Neural progenitor cell (in vitro differentiated cells): ENCODE measurements at regions not wholly inside any gene's neighbourhood (a gene's known extent, or its start where the extent isn't known, plus 50 kb on each side); places are given as distances from the start of the nearest gene placed in this dataset.

Source experiments
- DNase-seq: peaks from one replicate; pipeline ENCODE4 v3.0.0-alpha.2; 2016; ENCODE audit warnings: low spot score
- H2AFZ ChIP-seq: fragments of 200-600 bp; sonication (generic); replicated peaks from 2 replicates; pipeline ENCODE4 v1.6.1; 2016; ENCODE audit warnings: antibody characterized with exemption
- H3F3A ChIP-seq: fragments of 200-600 bp; sonication (generic); 2 replicates; pipeline ENCODE4 v1.6.1; 2016; ENCODE audit warnings: antibody characterized with exemption, low read depth
- H3K27ac ChIP-seq: fragments of 200-600 bp; sonication (generic); 2 replicates; pipeline ENCODE4 v1.5.1; 2016; ENCODE audit warnings: mild to moderate bottlenecking
- H3K27me3 ChIP-seq: fragments of 200-600 bp; sonication (generic); 2 replicates; pipeline ENCODE4 v1.6.1; 2016; ENCODE audit warnings: mild to moderate bottlenecking, moderate library complexity
- H3K36me3 ChIP-seq: fragments of 200-600 bp; sonication (generic); 2 replicates; pipeline ENCODE4 v1.5.1; 2016
- H3K4me1 ChIP-seq: fragments of 200-600 bp; sonication (generic); 2 replicates; pipeline ENCODE4 v1.6.1; 2016; ENCODE audit warnings: mixed run types
- H3K4me2 ChIP-seq: fragments of 200-600 bp; sonication (generic); 2 replicates; pipeline ENCODE4 v1.6.1; 2016
- H3K4me3 ChIP-seq: fragments of 200-600 bp; sonication (generic); 2 replicates; pipeline ENCODE4 v1.5.1; 2016
- H3K79me2 ChIP-seq: fragments of 200-600 bp; sonication (generic); 2 replicates; pipeline ENCODE4 v1.6.1; 2016; ENCODE audit warnings: low read depth
- H3K9ac ChIP-seq: fragments of 200-600 bp; sonication (generic); 2 replicates; pipeline ENCODE4 v1.6.1; 2016
- H3K9me3 ChIP-seq: fragments of 200-600 bp; sonication (generic); 2 replicates; pipeline ENCODE4 v1.5.1; 2016; ENCODE audit warnings: low read depth
- H4K20me1 ChIP-seq: fragments of 200-600 bp; sonication (generic); 2 replicates; pipeline ENCODE4 v1.6.1; 2016; ENCODE audit warnings: low read depth
- H3K27ac Mint-ChIP-seq: 3 replicates; pipeline ENCODE4 v1.8.0; 2021; ENCODE audit warnings: mixed read lengths
- H3K27me3 Mint-ChIP-seq: 2 replicates; pipeline ENCODE4 v1.8.0; 2022; ENCODE audit warnings: low read depth, mild to moderate bottlenecking, inconsistent platforms, moderate library complexity, mixed read lengths; ENCODE audit not compliant: insufficient read depth
- H3K36me3 Mint-ChIP-seq: 3 replicates; pipeline ENCODE4 v1.8.0; 2021; ENCODE audit warnings: mixed read lengths
- H3K4me1 Mint-ChIP-seq: 3 replicates; pipeline ENCODE4 v1.8.0; 2021; ENCODE audit warnings: mixed read lengths
- H3K4me3 Mint-ChIP-seq: 3 replicates; pipeline ENCODE4 v1.8.0; 2021; ENCODE audit warnings: mild to moderate bottlenecking, moderate library complexity, mixed read lengths
- H3K9me3 Mint-ChIP-seq: 3 replicates; pipeline ENCODE4 v1.8.0; 2020; ENCODE audit warnings: mixed read lengths
- EZH2 ChIP-seq: fragments of 200-600 bp; sonication (generic); IDR thresholded peaks from 2 replicates; pipeline ENCODE4 v1.6.1; 2017; ENCODE audit warnings: antibody characterized with exemption, mild to moderate bottlenecking, moderate library complexity
- EZH2phosphoT487 ChIP-seq: fragments of 200-600 bp; sonication (generic); IDR thresholded peaks from 2 replicates; pipeline ENCODE4 v1.6.1; 2017; ENCODE audit warnings: antibody characterized with exemption
- TF ChIP-seq, protein P1 (sequence below): fragments of 200-600 bp; sonication (generic); IDR thresholded peaks from 2 replicates; pipeline ENCODE4 v1.5.1; 2017; ENCODE audit warnings: antibody characterized with exemption, mild to moderate bottlenecking

DNA sequence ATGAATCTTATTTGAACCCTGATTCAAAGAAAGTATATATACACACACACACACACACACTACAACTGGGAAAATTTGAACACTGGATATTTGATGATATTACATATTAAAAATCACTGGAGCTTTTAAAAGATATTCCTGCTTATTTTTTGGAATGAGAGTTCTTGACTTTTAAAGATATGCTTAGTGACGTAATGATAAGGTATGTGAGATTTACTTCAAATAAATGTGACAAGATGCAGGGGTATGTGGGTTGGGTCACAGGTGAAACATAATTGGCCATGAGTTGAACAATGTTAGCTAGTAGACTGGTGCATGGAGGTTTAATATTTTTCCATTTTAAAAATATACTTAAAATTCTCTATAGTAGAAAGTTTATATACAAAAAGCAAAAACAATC lies 258.6 kb downstream of the CBLN4 start:
- no peak for TF ChIP-seq EZH2
- no peak for TF ChIP-seq EZH2phosphoT487
- TF ChIP-seq, protein P1, sequence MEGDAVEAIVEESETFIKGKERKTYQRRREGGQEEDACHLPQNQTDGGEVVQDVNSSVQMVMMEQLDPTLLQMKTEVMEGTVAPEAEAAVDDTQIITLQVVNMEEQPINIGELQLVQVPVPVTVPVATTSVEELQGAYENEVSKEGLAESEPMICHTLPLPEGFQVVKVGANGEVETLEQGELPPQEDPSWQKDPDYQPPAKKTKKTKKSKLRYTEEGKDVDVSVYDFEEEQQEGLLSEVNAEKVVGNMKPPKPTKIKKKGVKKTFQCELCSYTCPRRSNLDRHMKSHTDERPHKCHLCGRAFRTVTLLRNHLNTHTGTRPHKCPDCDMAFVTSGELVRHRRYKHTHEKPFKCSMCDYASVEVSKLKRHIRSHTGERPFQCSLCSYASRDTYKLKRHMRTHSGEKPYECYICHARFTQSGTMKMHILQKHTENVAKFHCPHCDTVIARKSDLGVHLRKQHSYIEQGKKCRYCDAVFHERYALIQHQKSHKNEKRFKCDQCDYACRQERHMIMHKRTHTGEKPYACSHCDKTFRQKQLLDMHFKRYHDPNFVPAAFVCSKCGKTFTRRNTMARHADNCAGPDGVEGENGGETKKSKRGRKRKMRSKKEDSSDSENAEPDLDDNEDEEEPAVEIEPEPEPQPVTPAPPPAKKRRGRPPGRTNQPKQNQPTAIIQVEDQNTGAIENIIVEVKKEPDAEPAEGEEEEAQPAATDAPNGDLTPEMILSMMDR: no peak
- Histone ChIP-seq H3K79me2 (no peaks in the 10 kb centered on the region), H3K9me3 (no peaks in the 10 kb centered on the region), H3K4me2 (no peak overlapping the region), H3K27ac (no peak overlapping the region), H3K4me1 (no peaks in the 10 kb centered on the region), H3K9ac (no peak overlapping the region), H3F3A (no peaks in the 10 kb centered on the region), H3K36me3 (no peaks in the 10 kb centered on the region), H3K27me3 (no peaks in the 10 kb centered on the region), H4K20me1 (no peaks in the 10 kb centered on the region), H2AFZ (no peak overlapping the region), H3K4me3 (no peak overlapping the region)
- Mint-ChIP-seq H3K27me3 (peaks cover 6% of the 10 kb centered on the region), H3K27ac (no peak overlapping the region), H3K4me3 (no peak overlapping the region), H3K9me3 (no peaks in the 10 kb centered on the region), H3K36me3 (no peaks in the 10 kb centered on the region), H3K4me1 (peaks cover 11% of the 10 kb centered on the region)
- DNase-seq: no peak

DNA sequence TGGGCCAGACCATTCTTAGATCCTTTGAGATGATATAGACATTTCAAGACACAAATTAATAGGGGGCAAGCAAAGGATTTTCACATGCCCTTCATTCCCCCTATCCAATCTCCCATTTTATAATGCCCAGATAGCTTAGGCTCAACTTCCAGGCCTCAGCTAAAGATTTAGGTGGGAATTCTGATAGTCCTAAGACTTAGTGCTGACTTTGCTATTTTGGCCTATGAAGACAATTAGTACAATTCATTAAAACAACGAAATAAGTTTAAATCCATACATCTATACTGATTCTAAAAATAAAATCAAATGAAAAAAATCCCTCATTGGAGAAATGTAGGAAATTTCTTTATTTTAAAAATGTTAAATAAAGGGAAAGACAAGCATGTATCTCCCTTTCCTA lies 259.5 kb downstream of the CBLN4 start:
- H3K27me3 Mint-ChIP-seq: peaks cover 6% of the 10 kb centered on the region
- H3K27ac Mint-ChIP-seq: no peak overlapping the region
- Histone ChIP-seq H3K4me2 (no peak overlapping the region), H3K36me3 (no peaks in the 10 kb centered on the region), H3K27ac (no peak overlapping the region), H4K20me1 (no peaks in the 10 kb centered on the region), H2AFZ (no peak overlapping the region), H3K4me3 (no peak overlapping the region), H3K9me3 (no peaks in the 10 kb centered on the region), H3K79me2 (no peaks in the 10 kb centered on the region), H3F3A (no peaks in the 10 kb centered on the region), H3K27me3 (no peaks in the 10 kb centered on the region), H3K4me1 (no peaks in the 10 kb centered on the region), H3K9ac (no peak overlapping the region)
- H3K9me3 Mint-ChIP-seq: no peaks in the 10 kb centered on the region
- peaks cover 11% of the 10 kb centered on the region for H3K4me1 Mint-ChIP-seq
- TF ChIP-seq EZH2 (no peak), EZH2phosphoT487 (no peak)
- TF ChIP-seq, protein P1: no peak
- no peak for DNase-seq
- H3K4me3 Mint-ChIP-seq: no peak overlapping the region
- H3K36me3 Mint-ChIP-seq: no peaks in the 10 kb centered on the region

DNA sequence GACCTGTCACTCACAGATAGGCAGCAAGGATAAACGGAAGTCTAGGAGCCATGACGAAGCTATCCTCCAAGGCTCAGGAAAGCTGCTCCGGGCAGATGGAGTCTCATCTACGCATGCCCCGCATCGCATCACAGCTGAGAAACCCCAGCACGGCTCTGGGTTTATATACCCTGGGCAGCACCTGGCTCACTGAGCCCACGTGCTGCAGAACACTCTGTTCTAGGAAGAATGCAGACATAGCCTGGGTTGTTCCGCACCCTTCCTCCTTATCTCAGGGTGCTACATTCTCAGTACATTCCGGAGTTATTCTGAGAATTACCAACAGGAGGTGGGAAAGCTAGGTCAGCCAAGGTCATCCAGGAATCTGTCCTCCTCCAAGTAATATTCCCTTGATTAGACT lies 260.4 kb downstream of the CBLN4 start:
- no peak overlapping the region for H3K27ac ChIP-seq
- no peak overlapping the region for H3K4me3 ChIP-seq
- Mint-ChIP-seq H3K27ac (peak overlapping the region; percentile 23), H3K27me3 (peaks cover 6% of the 10 kb centered on the region), H3K9me3 (no peaks in the 10 kb centered on the region), H3K36me3 (no peaks in the 10 kb centered on the region), H3K4me3 (no peak overlapping the region), H3K4me1 (peaks cover 11% of the 10 kb centered on the region)
- H3K27me3 ChIP-seq: no peaks in the 10 kb centered on the region
- H3F3A ChIP-seq: no peaks in the 10 kb centered on the region
- no peaks in the 10 kb centered on the region for H4K20me1 ChIP-seq
- H3K79me2 ChIP-seq: no peaks in the 10 kb centered on the region
- no peak overlapping the region for H3K4me2 ChIP-seq
- no peaks in the 10 kb centered on the region for H3K4me1 ChIP-seq
- no peaks in the 10 kb centered on the region for H3K36me3 ChIP-seq
- TF ChIP-seq EZH2phosphoT487: no peak
- no peak for TF ChIP-seq EZH2
- TF ChIP-seq, protein P1: no peak
- no peak overlapping the region for H2AFZ ChIP-seq
- H3K9me3 ChIP-seq: no peaks in the 10 kb centered on the region
- DNase-seq: no peak
- no peak overlapping the region for H3K9ac ChIP-seq

DNA sequence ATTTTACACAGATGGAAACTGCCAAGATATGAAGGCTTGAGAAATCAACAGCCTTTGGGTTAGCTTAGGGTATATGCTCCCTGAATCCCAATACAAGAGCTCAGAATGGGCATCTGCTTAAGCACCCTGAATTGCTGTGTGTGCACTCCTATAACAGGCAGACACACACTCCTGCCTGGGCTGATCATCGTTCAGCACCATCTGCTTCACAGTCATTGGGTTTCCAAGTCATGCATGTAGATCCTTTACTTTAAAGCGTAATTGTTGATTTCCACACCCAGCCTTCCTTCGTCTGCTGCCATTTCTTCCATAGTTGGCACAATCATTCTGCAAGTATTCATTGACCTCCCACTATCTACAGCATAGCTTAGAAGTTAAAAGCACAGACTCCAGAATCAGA lies 263.5 kb downstream of the CBLN4 start:
- Mint-ChIP-seq H3K36me3 (no peaks in the 10 kb centered on the region), H3K27ac (no peak overlapping the region), H3K9me3 (no peaks in the 10 kb centered on the region), H3K4me1 (no peaks in the 10 kb centered on the region), H3K27me3 (no peaks in the 10 kb centered on the region), H3K4me3 (no peak overlapping the region)
- Histone ChIP-seq H3K4me2 (no peak overlapping the region), H3F3A (no peaks in the 10 kb centered on the region), H3K9ac (no peak overlapping the region), H3K27ac (no peak overlapping the region), H3K9me3 (no peaks in the 10 kb centered on the region), H3K4me3 (no peak overlapping the region), H4K20me1 (no peaks in the 10 kb centered on the region), H3K27me3 (no peaks in the 10 kb centered on the region), H2AFZ (no peak overlapping the region), H3K36me3 (no peaks in the 10 kb centered on the region), H3K4me1 (no peaks in the 10 kb centered on the region), H3K79me2 (no peaks in the 10 kb centered on the region)
- no peak for DNase-seq
- TF ChIP-seq EZH2phosphoT487 (no peak), EZH2 (no peak)
- TF ChIP-seq, protein P1: no peak
